ENCODE measurements at regions not wholly inside any gene's neighbourhood (a gene's known extent, or its start where the extent isn't known, plus 50 kb on each side); places are given as distances from the start of the nearest gene placed in this dataset.

DNA sequence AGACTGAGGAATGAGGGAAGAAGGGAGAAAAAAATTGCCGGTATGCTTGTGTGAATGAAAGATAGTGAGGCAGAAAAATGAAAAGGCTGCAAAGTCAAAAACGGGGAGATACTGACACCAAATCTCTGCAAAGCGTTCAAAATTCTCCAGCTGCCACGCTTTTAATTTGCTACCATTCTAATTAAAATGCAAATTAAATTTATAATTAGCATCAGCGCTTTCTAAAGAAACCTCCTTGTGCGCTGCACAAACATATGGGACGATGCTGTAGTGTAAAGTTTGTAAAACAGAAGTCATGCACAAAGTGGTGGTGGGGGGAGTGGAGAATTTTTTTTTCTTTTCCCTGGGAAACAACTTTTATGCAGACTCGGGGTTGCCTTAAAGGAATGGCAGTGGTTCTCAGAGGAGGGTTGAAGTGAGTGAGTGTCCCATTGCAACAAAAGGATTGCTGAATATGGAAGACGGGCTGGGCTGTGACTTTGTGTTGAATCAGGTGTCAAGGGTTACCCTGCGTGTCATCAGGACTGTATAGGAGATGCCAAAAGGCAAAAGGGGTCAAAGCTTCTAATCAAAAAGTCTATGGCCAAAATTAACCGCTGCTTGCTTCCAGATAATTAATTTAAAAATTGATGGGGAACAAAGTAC lies 472.2 kb downstream of the NR2F2 start:
- H3K36me3 ChIP-seq, result no peaks in the 10 kb centered on the region
- no peak for TF ChIP-seq Cebpa-rat (IDR thresholded peaks at IDR 0.05)
- H3K27ac ChIP-seq, result no peak overlapping the region
- no peak overlapping the region for H3K4me3 ChIP-seq
- no peaks in the 10 kb centered on the region for H3K9me3 ChIP-seq (replicated peaks in 1 of 11)
- H3K9ac ChIP-seq, result no peak overlapping the region
- no peaks in the 10 kb centered on the region for H3K4me1 ChIP-seq
- H3K4me2 ChIP-seq, result no peak overlapping the region
- no peaks in the 10 kb centered on the region for H3K27me3 ChIP-seq
- H4K20me1 ChIP-seq, result no peaks in the 10 kb centered on the region

GRCh38 chr15:96804754-96805153 lies 474.3 kb downstream of the NR2F2 start:
- Histone ChIP-seq H3K4me2 (no peak overlapping the region), H3K9ac (no peak overlapping the region), H3K4me3 (no peak overlapping the region), H3K27ac (no peak overlapping the region), H3K27me3 (no peaks in the 10 kb centered on the region), H3K4me1 (no peaks in the 10 kb centered on the region), H3K9me3 (replicated peaks in 1 of 11) (no peaks in the 10 kb centered on the region), H3K36me3 (no peaks in the 10 kb centered on the region), H4K20me1 (no peaks in the 10 kb centered on the region)
- no peak for TF ChIP-seq Cebpa-rat (IDR thresholded peaks at IDR 0.05)

GRCh38 chr15:96807361-96807760 lies 476.9 kb downstream of the NR2F2 start:
- no peaks in the 10 kb centered on the region for H3K4me1 ChIP-seq
- no peaks in the 10 kb centered on the region for H3K27me3 ChIP-seq
- H3K4me2 ChIP-seq, result no peak overlapping the region
- no peak overlapping the region for H3K4me3 ChIP-seq
- no peak overlapping the region for H3K9ac ChIP-seq
- H3K27ac ChIP-seq, result no peak overlapping the region
- no peaks in the 10 kb centered on the region for H3K36me3 ChIP-seq
- no peaks in the 10 kb centered on the region for H3K9me3 ChIP-seq (replicated peaks in 1 of 11)
- H4K20me1 ChIP-seq, result no peaks in the 10 kb centered on the region
- no peak for TF ChIP-seq Cebpa-rat (IDR thresholded peaks at IDR 0.05)

- no peaks in the 10 kb centered on the region for H3K9me3 ChIP-seq (replicated peaks in 1 of 11)
- TF ChIP-seq Cebpa-rat (IDR thresholded peaks at IDR 0.05), result no peak
- no peak overlapping the region for H3K4me3 ChIP-seq
- H3K9ac ChIP-seq, result no peak overlapping the region
- H3K27ac ChIP-seq, result no peak overlapping the region
- H3K27me3 ChIP-seq, result no peaks in the 10 kb centered on the region
- no peak overlapping the region for H3K4me2 ChIP-seq
- no peaks in the 10 kb centered on the region for H3K4me1 ChIP-seq
- H3K36me3 ChIP-seq, result no peaks in the 10 kb centered on the region
- H4K20me1 ChIP-seq, result no peaks in the 10 kb centered on the region
Measured at GRCh38 chr15:96817900-96818299, 487.4 kb downstream of the NR2F2 start.

- H4K20me1 ChIP-seq, result no peaks in the 10 kb centered on the region
- H3K4me1 ChIP-seq, result no peaks in the 10 kb centered on the region
- H3K36me3 ChIP-seq, result no peaks in the 10 kb centered on the region
- no peaks in the 10 kb centered on the region for H3K9me3 ChIP-seq (replicated peaks in 1 of 11)
- TF ChIP-seq Cebpa-rat (IDR thresholded peaks at IDR 0.05), result no peak
- H3K27me3 ChIP-seq, result no peaks in the 10 kb centered on the region
- H3K9ac ChIP-seq, result no peak overlapping the region
- no peak overlapping the region for H3K4me2 ChIP-seq
- no peak overlapping the region for H3K27ac ChIP-seq
- no peak overlapping the region for H3K4me3 ChIP-seq
Measured at GRCh38 chr15:96818861-96819260, 488.4 kb downstream of the NR2F2 start.

- no peak for TF ChIP-seq Cebpa-rat (IDR thresholded peaks at IDR 0.05)
Measured at GRCh38 chr15:96827981-96828380, 497.5 kb downstream of the NR2F2 start.

DNA sequence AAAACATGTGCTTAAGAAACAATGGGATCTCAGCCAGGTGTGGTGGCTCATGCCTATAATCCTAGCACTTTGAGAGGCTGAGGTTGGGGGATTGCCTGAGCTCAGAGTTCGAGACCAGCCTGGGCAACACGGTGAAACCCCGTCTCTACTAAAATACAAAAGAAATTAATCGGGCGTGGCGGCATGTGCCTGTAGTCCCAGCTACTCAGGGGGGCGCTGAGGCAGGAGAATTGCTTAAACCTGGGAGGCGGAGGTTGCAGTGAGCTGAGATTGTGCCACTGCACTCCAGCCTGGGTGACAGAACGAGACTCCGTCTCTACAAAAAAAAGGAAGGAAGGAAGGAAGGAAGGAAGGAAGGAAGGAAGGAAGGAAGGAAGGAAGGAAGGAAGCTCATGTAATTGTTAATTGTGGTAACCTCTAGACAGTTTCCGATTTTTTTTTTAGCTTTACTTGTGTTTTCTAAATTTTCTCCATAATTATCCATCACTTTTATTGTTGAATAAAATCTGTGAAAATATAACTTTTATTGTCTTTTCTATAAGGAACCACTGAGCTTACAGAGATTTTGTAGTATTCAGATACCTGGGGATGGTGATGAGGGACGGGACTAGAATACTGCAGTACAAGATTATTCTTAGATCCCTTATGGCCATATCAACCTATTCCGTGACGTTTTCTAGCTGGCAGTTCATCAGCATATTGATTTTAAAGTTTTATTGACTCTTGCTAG lies 506.9 kb downstream of the NR2F2 start:
- Histone ChIP-seq H3K9ac (no peak overlapping the region), H3K4me2 (no peak overlapping the region), H3K4me3 (no peak overlapping the region), H3K27me3 (no peaks in the 10 kb centered on the region), H4K20me1 (no peaks in the 10 kb centered on the region), H3K9me3 (replicated peaks in 1 of 11) (peaks cover 16 to 46% (median 21%) of the 10 kb centered on the region in 11 experiments), H3K4me1 (no peaks in the 10 kb centered on the region), H3K36me3 (no peaks in the 10 kb centered on the region), H3K27ac (no peak overlapping the region)
- TF ChIP-seq Cebpa-rat (IDR thresholded peaks at IDR 0.05), result no peak

More at GRCh38 chr15:96827981-96828380, 497.5 kb downstream of the NR2F2 start:
- Histone ChIP-seq H3K27me3 (no peaks in the 10 kb centered on the region), H3K9me3 (replicated peaks in 1 of 11) (no peaks in the 10 kb centered on the region), H3K4me1 (no peaks in the 10 kb centered on the region), H3K4me3 (no peak overlapping the region), H4K20me1 (no peaks in the 10 kb centered on the region), H3K36me3 (no peaks in the 10 kb centered on the region), H3K9ac (no peak overlapping the region), H3K27ac (no peak overlapping the region), H3K4me2 (no peak overlapping the region)

- H3K4me2 ChIP-seq, result no peak overlapping the region
- H3K4me3 ChIP-seq, result no peak overlapping the region
- H4K20me1 ChIP-seq, result no peaks in the 10 kb centered on the region
- H3K36me3 ChIP-seq, result no peaks in the 10 kb centered on the region
- no peaks in the 10 kb centered on the region for H3K27me3 ChIP-seq
- H3K27ac ChIP-seq, result no peak overlapping the region
- peaks cover 17 to 50% (median 25%) of the 10 kb centered on the region in 11 experiments for H3K9me3 ChIP-seq (replicated peaks in 1 of 11)
- H3K4me1 ChIP-seq, result no peaks in the 10 kb centered on the region
- no peak overlapping the region for H3K9ac ChIP-seq
- TF ChIP-seq Cebpa-rat (IDR thresholded peaks at IDR 0.05), result no peak
Measured at GRCh38 chr15:96838081-96838480, 507.6 kb downstream of the NR2F2 start.

DNA sequence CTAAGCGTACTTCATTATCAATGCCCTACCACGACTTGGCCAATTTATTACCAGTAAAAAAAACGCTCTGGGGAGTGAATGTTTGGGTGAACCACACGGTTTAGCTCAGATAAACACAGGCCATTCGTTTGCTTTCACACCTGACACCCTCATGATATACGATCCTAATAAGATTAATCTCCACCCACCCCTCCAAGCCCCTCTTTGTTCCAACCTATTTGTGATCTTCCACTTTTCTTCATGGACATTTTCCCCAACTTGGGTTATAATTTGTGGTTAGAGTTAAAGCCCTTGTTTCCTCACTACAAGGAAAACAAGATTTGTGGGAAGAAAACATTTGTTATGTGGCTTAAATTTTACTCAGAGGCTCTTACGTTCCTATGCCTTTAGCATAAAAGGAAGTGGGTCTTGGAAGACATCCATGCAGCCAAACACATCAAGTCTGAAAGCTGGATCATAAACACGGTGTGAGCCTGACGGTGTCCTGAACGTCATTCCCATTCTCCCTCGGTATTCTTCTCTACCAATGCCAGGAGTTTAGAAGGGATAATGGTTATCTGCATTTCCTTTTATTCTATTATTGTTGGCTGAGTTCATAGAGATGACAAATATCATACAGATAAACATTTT lies 518.9 kb downstream of the NR2F2 start:
- Histone ChIP-seq H3K4me3 (no peak overlapping the region), H3K27ac (no peak overlapping the region), H3K9me3 (replicated peaks in 1 of 11) (no peaks in the 10 kb centered on the region), H4K20me1 (no peaks in the 10 kb centered on the region), H3K9ac (no peak overlapping the region), H3K27me3 (no peaks in the 10 kb centered on the region), H3K4me2 (no peak overlapping the region), H3K4me1 (no peaks in the 10 kb centered on the region), H3K36me3 (no peaks in the 10 kb centered on the region)
- TF ChIP-seq Cebpa-rat (IDR thresholded peaks at IDR 0.05), result no peak

GRCh38 chr15:96851613-96852012 lies 521.1 kb downstream of the NR2F2 start:
- no peak overlapping the region for H3K27ac ChIP-seq
- H3K36me3 ChIP-seq, result no peaks in the 10 kb centered on the region
- no peaks in the 10 kb centered on the region for H4K20me1 ChIP-seq
- H3K9me3 ChIP-seq (replicated peaks in 1 of 11), result peaks cover 0 to 8% (median 0%) of the 10 kb centered on the region in 11 experiments; a peak in 2 of 22 replicates
- H3K9ac ChIP-seq, result no peak overlapping the region
- no peak overlapping the region for H3K4me3 ChIP-seq
- no peaks in the 10 kb centered on the region for H3K27me3 ChIP-seq
- H3K4me1 ChIP-seq, result no peaks in the 10 kb centered on the region
- H3K4me2 ChIP-seq, result no peak overlapping the region
- TF ChIP-seq Cebpa-rat (IDR thresholded peaks at IDR 0.05), result no peak

Data from BLaER1 treated with 17β-estradiol and CSF1 and Interleukin-3, amounts not matched to agents 10 nM and 100 nM (cell line).